Brain microvascular endothelial cell (primary cell): ENCODE measurements at regions not wholly inside any gene's neighbourhood (a gene's known extent, or its start where the extent isn't known, plus 50 kb on each side); places are given as distances from the start of the nearest gene placed in this dataset.
"Not testable (repeated sequence)": the region's sequence is repeated elsewhere in the genome, so short reads cannot be mapped to it uniquely, and the experiment has no call there.

Experiments used
- DNase-seq: peaks from one replicate; pipeline ENCODE4 v3.0.0-alpha.2; 2020
- H3K27ac ChIP-seq: fragments of 250-450 bp; sonication (Bioruptor Pico); 2 replicates; pipeline ENCODE4 v1.5.1; 2020; ENCODE audit warnings: mild to moderate bottlenecking, moderate library complexity
- H3K27me3 ChIP-seq: fragments of 250-450 bp; sonication (Bioruptor Pico); replicated peaks from 2 replicates; pipeline ENCODE4 v1.5.1; 2020; ENCODE audit warnings: mild to moderate bottlenecking
- H3K36me3 ChIP-seq: fragments of 250-450 bp; sonication (Bioruptor Pico); replicated peaks from 2 replicates; pipeline ENCODE4 v1.5.1; 2020; ENCODE audit warnings: mild to moderate bottlenecking
- H3K4me3 ChIP-seq: 2 replicates; pipeline ENCODE4 v1.5.1; 2011; ENCODE audit warnings: low read depth, mild to moderate bottlenecking, control low read depth, low read length, moderate library complexity
- in situ Hi-C: cut with HindIII; loops from 2 replicates; pipeline ENCODE4 v1.10.0; 2017; ENCODE audit warnings: low sequenced_read_pairs, low pct_ligation_motif_present
- TF ChIP-seq, protein P1 (sequence below): IDR thresholded peaks from 2 replicates; pipeline ENCODE4 v1.5.1; 2011; ENCODE audit warnings: low read depth, mild to moderate bottlenecking, moderate library complexity, low read length, control low read depth, inconsistent platforms; ENCODE audit errors: missing control alignments

DNA sequence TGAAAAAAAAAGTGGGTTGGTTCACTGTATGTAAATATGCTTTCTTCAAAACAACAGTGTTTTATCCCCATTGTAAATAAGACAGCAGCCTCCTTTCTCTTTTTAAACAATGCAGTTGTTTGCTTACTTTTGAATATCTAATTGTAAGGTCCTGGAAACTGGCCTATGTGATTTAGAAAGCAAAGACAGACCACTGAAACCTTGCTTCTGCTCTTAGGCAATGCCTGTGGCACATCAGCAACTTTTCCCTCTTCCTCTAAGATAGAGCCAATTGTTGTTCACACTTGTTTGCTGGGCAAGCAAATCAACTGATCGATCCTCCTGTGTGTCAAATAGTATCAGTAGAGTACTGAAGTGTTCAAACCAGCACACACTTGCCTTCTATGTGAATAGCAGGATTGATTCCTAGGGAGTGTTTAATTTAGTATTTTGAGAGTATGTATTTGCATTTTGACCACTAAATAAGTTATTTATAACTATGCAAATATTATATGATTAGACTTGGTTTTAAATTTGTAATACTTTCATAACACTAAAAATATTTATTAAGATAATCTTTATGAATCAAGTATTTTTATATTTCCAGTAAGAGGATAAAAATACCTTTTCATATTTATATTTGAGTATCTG, 55.4 kb upstream of the GRPR start:
- no peak overlapping the region for H3K27ac ChIP-seq
- no peaks in the 10 kb centered on the region for H3K27me3 ChIP-seq
- in situ Hi-C loops, result no loop called here
- H3K4me3 ChIP-seq, result no peak overlapping the region
- DNase-seq, result no peak
- TF ChIP-seq, protein P1, sequence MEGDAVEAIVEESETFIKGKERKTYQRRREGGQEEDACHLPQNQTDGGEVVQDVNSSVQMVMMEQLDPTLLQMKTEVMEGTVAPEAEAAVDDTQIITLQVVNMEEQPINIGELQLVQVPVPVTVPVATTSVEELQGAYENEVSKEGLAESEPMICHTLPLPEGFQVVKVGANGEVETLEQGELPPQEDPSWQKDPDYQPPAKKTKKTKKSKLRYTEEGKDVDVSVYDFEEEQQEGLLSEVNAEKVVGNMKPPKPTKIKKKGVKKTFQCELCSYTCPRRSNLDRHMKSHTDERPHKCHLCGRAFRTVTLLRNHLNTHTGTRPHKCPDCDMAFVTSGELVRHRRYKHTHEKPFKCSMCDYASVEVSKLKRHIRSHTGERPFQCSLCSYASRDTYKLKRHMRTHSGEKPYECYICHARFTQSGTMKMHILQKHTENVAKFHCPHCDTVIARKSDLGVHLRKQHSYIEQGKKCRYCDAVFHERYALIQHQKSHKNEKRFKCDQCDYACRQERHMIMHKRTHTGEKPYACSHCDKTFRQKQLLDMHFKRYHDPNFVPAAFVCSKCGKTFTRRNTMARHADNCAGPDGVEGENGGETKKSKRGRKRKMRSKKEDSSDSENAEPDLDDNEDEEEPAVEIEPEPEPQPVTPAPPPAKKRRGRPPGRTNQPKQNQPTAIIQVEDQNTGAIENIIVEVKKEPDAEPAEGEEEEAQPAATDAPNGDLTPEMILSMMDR, result no peak
- no peaks in the 10 kb centered on the region for H3K36me3 ChIP-seq

DNA sequence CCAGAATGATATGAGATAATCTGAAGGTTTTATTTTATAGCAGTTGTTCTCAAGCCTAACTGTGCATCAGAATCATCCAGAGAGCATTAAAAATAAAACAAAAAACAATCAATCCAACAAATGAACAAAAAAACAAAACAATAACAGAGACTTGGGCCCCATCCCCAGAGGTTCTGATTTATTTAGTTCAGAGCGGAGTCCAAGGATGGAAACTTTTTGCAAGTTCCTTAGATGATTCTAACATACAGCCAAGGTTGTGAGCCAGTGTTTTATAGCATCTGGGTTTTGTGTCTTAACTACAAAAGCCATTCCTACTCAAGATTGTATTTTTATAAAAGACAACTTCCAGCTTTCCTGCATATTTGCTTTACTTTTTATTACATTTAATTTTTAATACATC, 59.4 kb upstream of the GRPR start:
- no peak for DNase-seq
- Histone ChIP-seq H3K27me3 (no peaks in the 10 kb centered on the region), H3K4me3 (no peak overlapping the region), H3K27ac (no peak overlapping the region), H3K36me3 (no peaks in the 10 kb centered on the region)
- in situ Hi-C loops, result no loop called here
- TF ChIP-seq, protein P1, result no peak

DNA sequence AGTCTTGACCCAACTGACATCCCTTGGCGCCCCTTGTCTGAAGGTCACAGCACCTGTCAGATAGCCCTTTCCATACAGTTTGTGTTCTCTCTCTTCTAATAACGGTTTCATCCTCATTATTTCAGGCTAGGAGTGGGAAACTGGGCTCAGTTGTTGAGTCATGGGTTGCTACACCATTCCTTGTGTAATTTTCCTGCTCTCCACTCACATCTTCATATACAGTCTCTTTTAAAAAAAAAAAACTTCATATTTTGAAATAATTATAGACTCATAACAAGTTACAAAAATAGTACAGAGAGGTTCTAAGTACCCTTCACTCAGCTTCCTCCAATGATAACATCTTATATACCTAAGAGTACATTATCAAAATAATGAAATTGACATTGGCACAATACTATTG, 60.2 kb upstream of the GRPR start:
- in situ Hi-C loops, result no loop called here
- H3K4me3 ChIP-seq, result no peak overlapping the region
- no peak overlapping the region for H3K27ac ChIP-seq
- H3K36me3 ChIP-seq, result no peaks in the 10 kb centered on the region
- no peaks in the 10 kb centered on the region for H3K27me3 ChIP-seq
- TF ChIP-seq, protein P1, result no peak
- DNase-seq, result no peak

DNA sequence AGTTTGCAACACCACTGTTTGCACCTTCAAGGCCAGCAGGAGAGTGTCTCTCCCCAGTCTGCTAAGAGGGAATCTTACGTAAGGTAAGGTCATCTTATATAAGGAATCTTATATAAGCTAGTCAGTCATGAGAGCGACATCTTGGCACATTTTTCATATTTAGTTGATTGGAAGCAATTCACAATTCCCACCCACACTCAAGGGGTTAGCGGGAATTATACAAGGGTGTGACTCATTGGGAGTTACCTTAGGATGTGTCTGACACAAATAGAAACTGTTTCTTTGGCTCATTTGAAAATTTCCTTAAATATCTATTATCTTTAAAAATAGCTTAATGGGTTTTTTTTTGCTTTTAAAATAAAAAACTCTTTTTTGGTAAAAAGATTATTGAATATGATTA, 62.1 kb upstream of the GRPR start:
- TF ChIP-seq, protein P1, result no peak
- no peaks in the 10 kb centered on the region for H3K36me3 ChIP-seq
- no peak for DNase-seq
- no peak overlapping the region for H3K27ac ChIP-seq
- in situ Hi-C loops, result no loop called here
- H3K4me3 ChIP-seq, result no peak overlapping the region
- no peaks in the 10 kb centered on the region for H3K27me3 ChIP-seq

DNA sequence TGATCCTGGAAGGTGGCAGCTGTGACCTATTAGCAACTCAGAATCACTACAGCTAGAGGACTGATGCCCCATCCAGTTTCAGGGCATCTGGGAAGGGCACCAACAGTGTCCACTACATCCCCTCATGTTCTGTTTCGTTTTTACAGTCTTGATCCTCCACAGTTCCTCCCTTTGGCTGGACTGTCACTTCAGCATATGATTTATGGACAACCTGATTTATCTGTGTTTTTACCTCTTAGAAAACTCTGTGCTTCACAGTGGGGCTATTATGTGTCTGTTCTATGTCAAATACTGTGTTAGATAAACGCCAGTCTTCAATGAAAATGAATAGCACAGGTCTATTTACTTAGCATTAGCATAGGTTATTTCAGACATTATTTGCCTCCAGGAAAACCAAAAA, 63.1 kb upstream of the GRPR start:
- Histone ChIP-seq H3K4me3 (no peak overlapping the region), H3K27me3 (no peaks in the 10 kb centered on the region), H3K36me3 (no peaks in the 10 kb centered on the region), H3K27ac (no peak overlapping the region)
- DNase-seq, result no peak
- in situ Hi-C loops, result no loop called here
- TF ChIP-seq, protein P1, result no peak

DNA sequence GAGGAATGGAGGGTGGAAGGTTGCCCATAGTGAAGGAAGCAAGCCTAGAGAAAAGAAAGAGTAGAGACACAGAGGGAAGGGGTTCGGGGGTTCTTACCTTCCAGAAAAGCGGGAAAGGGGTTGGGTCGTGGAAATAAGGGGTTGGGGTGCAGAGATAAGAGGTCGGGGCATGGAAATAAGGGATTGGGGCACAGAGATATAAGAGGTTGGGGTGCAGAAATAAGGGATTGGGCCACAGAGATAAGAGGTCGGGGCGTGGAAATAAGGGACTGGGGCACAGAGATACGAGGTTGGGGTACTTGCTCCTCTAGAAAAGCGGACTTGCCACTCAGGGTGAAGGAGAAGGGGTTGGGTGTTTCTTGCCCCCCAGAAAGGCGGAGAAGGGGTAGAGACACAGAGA, 74.2 kb upstream of the GRPR start:
- H3K36me3 ChIP-seq, in situ Hi-C loops, DNase-seq, H3K27me3 ChIP-seq, H3K4me3 ChIP-seq, H3K27ac ChIP-seq: not testable (repeated sequence)
